ENCODE measurements at regions not wholly inside any gene's neighbourhood (a gene's known extent, or its start where the extent isn't known, plus 50 kb on each side); places are given as distances from the start of the nearest gene placed in this dataset.

GRCh38 chr19:29275266-29275665 is 62.3 kb upstream of the UQCRFS1 start:
- Histone ChIP-seq H3K4me1 (ENCODE audit: control insufficient read depth in 2 of 2, insufficient read depth in 2 of 2, low read length in 2 of 2) (no peaks in the 10 kb centered on the region), H3K27me3 (replicated peaks in 1 of 4; ENCODE audit: control extremely low read depth in 1 of 4, control insufficient read depth in 3 of 4, insufficient read depth in 4 of 4, low read length in 3 of 4) (no peaks in the 10 kb centered on the region), H3K36me3 (replicated peaks in 1 of 2; ENCODE audit: control extremely low read depth in 1 of 2, control insufficient read depth in 1 of 2, extremely low read depth in 1 of 2, insufficient read depth in 2 of 2, low read length in 1 of 2) (no peaks in the 10 kb centered on the region), H3K9ac (ENCODE audit: low read length) (no peak overlapping the region), H2AFZ (ENCODE audit: insufficient read depth, low read depth, low read length, poor library complexity, severe bottlenecking) (no peak overlapping the region), H3K4me3 (ENCODE audit: control extremely low read depth in 1 of 5, extremely low read depth in 1 of 5, insufficient read depth in 1 of 5, low read depth in 2 of 5, low read length in 4 of 5) (no peak overlapping the region), H3K9me3 (ENCODE audit: control extremely low read depth in 1 of 3, control insufficient read depth in 2 of 3, insufficient read depth in 1 of 3, low read length in 2 of 3) (peaks cover 0 to 16% (median 4%) of the 10 kb centered on the region in 3 donors), H3K27ac (ENCODE audit: low read length in 2 of 2) (no peak overlapping the region), H3K4me2 (replicated peaks; ENCODE audit: low read depth, low read length, poor library complexity, severe bottlenecking) (no peak overlapping the region), H3K79me2 (ENCODE audit: control insufficient read depth, insufficient read depth, low read length) (no peaks in the 10 kb centered on the region), H4K20me1 (ENCODE audit: control insufficient read depth, insufficient read depth, low read length, poor library complexity, severe bottlenecking) (no peaks in the 10 kb centered on the region)
- intact Hi-C loops (cut with micrococcal nuclease) = no loop called here
- Mint-ChIP-seq H3K27me3 (peaks cover 10% of the 10 kb centered on the region), H3K4me3 (no peak overlapping the region), H3K9me3 (ENCODE audit: insufficient read depth) (no peaks in the 10 kb centered on the region), H3K4me1 (peaks cover 7% of the 10 kb centered on the region), H3K27ac (no peak overlapping the region)
- ChIA-PET POLR2A (no interaction called here), CTCF (interaction anchor here (0.5 to 1.1 kb wide), 2 partner anchors 12 to 14 kb away, joined by 3 to 4 read pairs; no protein-coding TSS in a partner anchor)
- TF ChIP-seq CTCF (IDR thresholded peaks at IDR 0.05) (no peak), EZH2 (IDR thresholded peaks at IDR 0.05; ENCODE audit: borderline replicate concordance, insufficient read depth, low read depth, low read length, poor library complexity, severe bottlenecking) (no peak)
- WGBS (ENCODE audit: insufficient coverage) = 100% methylated on average over 1 of the region's 4 CpGs
- ATAC-seq (ENCODE audit: low read depth) (no peak), DNase-seq (no peak)

- peaks cover 7% of the 10 kb centered on the region for H3K4me1 Mint-ChIP-seq
- Histone ChIP-seq H3K4me3 (ENCODE audit: control extremely low read depth in 1 of 5, extremely low read depth in 1 of 5, insufficient read depth in 1 of 5, low read depth in 2 of 5, low read length in 4 of 5) (peak overlapping the region in 1 of 5 experiments; percentile 22), H3K27me3 (replicated peaks in 1 of 4; ENCODE audit: control extremely low read depth in 1 of 4, control insufficient read depth in 3 of 4, insufficient read depth in 4 of 4, low read length in 3 of 4) (no peaks in the 10 kb centered on the region), H3K79me2 (ENCODE audit: control insufficient read depth, insufficient read depth, low read length) (no peaks in the 10 kb centered on the region), H3K4me2 (replicated peaks; ENCODE audit: low read depth, low read length, poor library complexity, severe bottlenecking) (peak overlapping the region; percentile 30), H3K9me3 (ENCODE audit: control extremely low read depth in 1 of 3, control insufficient read depth in 2 of 3, insufficient read depth in 1 of 3, low read length in 2 of 3) (peaks cover 0 to 3% (median 0%) of the 10 kb centered on the region in 3 donors), H3K9ac (ENCODE audit: low read length) (no peak overlapping the region), H3K27ac (ENCODE audit: low read length in 2 of 2) (no peak overlapping the region), H4K20me1 (ENCODE audit: control insufficient read depth, insufficient read depth, low read length, poor library complexity, severe bottlenecking) (no peaks in the 10 kb centered on the region), H2AFZ (ENCODE audit: insufficient read depth, low read depth, low read length, poor library complexity, severe bottlenecking) (peak overlapping the region; percentile 54), H3K4me1 (ENCODE audit: control insufficient read depth in 2 of 2, insufficient read depth in 2 of 2, low read length in 2 of 2) (no peaks in the 10 kb centered on the region), H3K36me3 (replicated peaks in 1 of 2; ENCODE audit: control extremely low read depth in 1 of 2, control insufficient read depth in 1 of 2, extremely low read depth in 1 of 2, insufficient read depth in 2 of 2, low read length in 1 of 2) (no peaks in the 10 kb centered on the region)
- DNase-seq = peak; percentile 62
- POLR2A ChIA-PET = interaction anchor here (0.7 kb wide), 1 partner anchor 66 kb away, joined by 6 read pairs; no protein-coding TSS in a partner anchor
- peak overlapping the region; percentile 56 for H3K4me3 Mint-ChIP-seq
- no peaks in the 10 kb centered on the region for H3K9me3 Mint-ChIP-seq (ENCODE audit: insufficient read depth)
- peak; percentile 74 for ATAC-seq (ENCODE audit: low read depth)
- CTCF ChIA-PET = no interaction called here
- H3K27ac Mint-ChIP-seq = no peak overlapping the region
- 19% methylated on average over 7 of the region's 7 CpGs for WGBS (ENCODE audit: insufficient coverage)
- TF ChIP-seq EZH2 (IDR thresholded peaks at IDR 0.05; ENCODE audit: borderline replicate concordance, insufficient read depth, low read depth, low read length, poor library complexity, severe bottlenecking) = no peak
- TF ChIP-seq CTCF (IDR thresholded peaks at IDR 0.05) = no peak
- intact Hi-C loops (cut with micrococcal nuclease) = no loop called here
- peaks cover 19% of the 10 kb centered on the region for H3K27me3 Mint-ChIP-seq
Measured at GRCh38 chr19:29277102-29277501, 64.2 kb upstream of the UQCRFS1 start.
